Lower lobe of right lung (tissue), 2 donors: ENCODE measurements at regions not wholly inside any gene's neighbourhood (a gene's known extent, or its start where the extent isn't known, plus 50 kb on each side); places are given as distances from the start of the nearest gene placed in this dataset.

ENCODE experiments used
- ATAC-seq, 2 donors: fragments of 200-7000 bp; cut with Tn5 transposase; one replicate each; pipeline ENCODE4 v1.9.1; 2020 to 2022; ENCODE audit warnings: mild to moderate bottlenecking in 2 of 2, moderate library complexity in 2 of 2
- DNase-seq: peaks from one replicate; pipeline ENCODE4 v3.0.0-alpha.2; 2020
- H3K27ac ChIP-seq: fragments of 200-600 bp; one replicate; pipeline ENCODE4 v1.8.0; 2022
- H3K27me3 ChIP-seq: fragments of 200-600 bp; one replicate; pipeline ENCODE4 v1.8.0; 2022; ENCODE audit warnings: low read depth
- H3K36me3 ChIP-seq: fragments of 200-600 bp; one replicate; pipeline ENCODE4 v1.8.0; 2022; ENCODE audit warnings: mild to moderate bottlenecking
- H3K4me1 ChIP-seq: fragments of 200-600 bp; one replicate; pipeline ENCODE4 v1.8.0; 2022
- H3K4me3 ChIP-seq: fragments of 200-600 bp; one replicate; pipeline ENCODE4 v1.8.0; 2022; ENCODE audit warnings: mild to moderate bottlenecking
- H3K9me3 ChIP-seq: fragments of 200-600 bp; one replicate; pipeline ENCODE4 v1.8.0; 2022
- CTCF ChIP-seq: fragments of 200-600 bp; IDR thresholded peaks from one replicate; pipeline ENCODE4 v1.8.0; 2022; ENCODE audit warnings: antibody characterized with exemption, mild to moderate bottlenecking
- intact Hi-C: fragments of 100-400 bp; cut with DNase I; formaldehyde crosslinking; loops from one replicate; pipeline ENCODE4 v1.11.0; 2022
- donor health status: DM: no; HTN: yes; CAD: no; lungs with severe emphysema.

GRCh38 chr2:123162400-123163016, 862.6 kb upstream of the CNTNAP5 start:
- no peaks in the 10 kb centered on the region for H3K27me3 ChIP-seq
- H3K4me3 ChIP-seq, result no peak overlapping the region
- H3K27ac ChIP-seq, result no peak overlapping the region
- ATAC-seq (no peak), DNase-seq (no peak)
- intact Hi-C loops, result no loop called here
- TF ChIP-seq CTCF, result no peak
- no peaks in the 10 kb centered on the region for H3K9me3 ChIP-seq
- no peaks in the 10 kb centered on the region for H3K36me3 ChIP-seq
- no peaks in the 10 kb centered on the region for H3K4me1 ChIP-seq

GRCh38 chr2:123163398-123163797, 861.7 kb upstream of the CNTNAP5 start:
- H3K36me3 ChIP-seq, result no peaks in the 10 kb centered on the region

GRCh38 chr2:123164216-123164615, 860.9 kb upstream of the CNTNAP5 start:
- Histone ChIP-seq H3K27me3 (no peaks in the 10 kb centered on the region), H3K9me3 (no peaks in the 10 kb centered on the region), H3K27ac (no peak overlapping the region), H3K36me3 (no peaks in the 10 kb centered on the region), H3K4me3 (no peak overlapping the region), H3K4me1 (no peaks in the 10 kb centered on the region)
- ATAC-seq (no peak), DNase-seq (no peak)
- no peak for TF ChIP-seq CTCF
- intact Hi-C loops, result no loop called here

More at GRCh38 chr2:123163398-123163797, 861.7 kb upstream of the CNTNAP5 start:
- DNase-seq (no peak), ATAC-seq (no peak)
- Histone ChIP-seq H3K4me3 (no peak overlapping the region), H3K9me3 (no peaks in the 10 kb centered on the region), H3K27me3 (no peaks in the 10 kb centered on the region), H3K4me1 (no peaks in the 10 kb centered on the region), H3K27ac (no peak overlapping the region)
- intact Hi-C loops, result no loop called here
- no peak for TF ChIP-seq CTCF

GRCh38 chr2:123165616-123166015, 859.5 kb upstream of the CNTNAP5 start:
- Histone ChIP-seq H3K36me3 (no peaks in the 10 kb centered on the region), H3K27me3 (no peaks in the 10 kb centered on the region), H3K4me3 (no peak overlapping the region), H3K4me1 (no peaks in the 10 kb centered on the region), H3K27ac (no peak overlapping the region), H3K9me3 (no peaks in the 10 kb centered on the region)
- DNase-seq (no peak), ATAC-seq (no peak)
- no peak for TF ChIP-seq CTCF
- intact Hi-C loops, result no loop called here

- intact Hi-C loops, result no loop called here
- ATAC-seq, result no peak
- no peak for TF ChIP-seq CTCF
- DNase-seq, result no peak
- H3K27me3 ChIP-seq, result no peaks in the 10 kb centered on the region
- no peaks in the 10 kb centered on the region for H3K9me3 ChIP-seq
- H3K27ac ChIP-seq, result no peak overlapping the region
- H3K36me3 ChIP-seq, result no peaks in the 10 kb centered on the region
- H3K4me3 ChIP-seq, result no peak overlapping the region
- H3K4me1 ChIP-seq, result no peaks in the 10 kb centered on the region
Measured at GRCh38 chr2:123179526-123179925, 845.6 kb upstream of the CNTNAP5 start.
